Psoas muscle (tissue), 7 donors: ENCODE measurements at regions not wholly inside any gene's neighbourhood (a gene's known extent, or its start where the extent isn't known, plus 50 kb on each side); places are given as distances from the start of the nearest gene placed in this dataset.

ENCODE experiments used
- ATAC-seq, 4 donors: fragments of 200-7000 bp; cut with Tn5 transposase; one replicate each; pipeline ENCODE4 v1.9.1; 2020; ENCODE audit warnings: moderate library complexity in 3 of 4, mild to moderate bottlenecking in 2 of 4
- DNase-seq, 2 donors: peaks; one replicate each; pipeline ENCODE4 v3.0.0-alpha.2; 2020
- H3K27ac ChIP-seq: fragments of 200-600 bp; one replicate; pipeline ENCODE4 v1.8.0; 2022
- H3K27me3 ChIP-seq, 3 donors: fragments of 200-600 bp in 1 of 3; one replicate each; pipeline versions ENCODE4 v1.6.1 to v1.8.0; 2013 to 2022; ENCODE audit warnings: low read length in 2 of 3, mild to moderate bottlenecking in 2 of 3, moderate library complexity in 1 of 3; ENCODE audit not compliant: insufficient read depth in 3 of 3
- H3K36me3 ChIP-seq, 2 donors: fragments of 200-600 bp in 1 of 2; one replicate each; pipeline versions ENCODE4 v1.6.1 to v1.8.0; 2013 to 2022; ENCODE audit warnings: low read depth in 1 of 2, mild to moderate bottlenecking in 1 of 2, moderate library complexity in 1 of 2; ENCODE audit not compliant: insufficient read depth in 1 of 2
- H3K4me1 ChIP-seq: fragments of 200-600 bp; one replicate; pipeline ENCODE4 v1.8.0; 2022
- H3K4me3 ChIP-seq: fragments of 200-600 bp; one replicate; pipeline ENCODE4 v1.8.0; 2022; ENCODE audit warnings: mild to moderate bottlenecking
- H3K9me3 ChIP-seq: fragments of 200-600 bp; one replicate; pipeline ENCODE4 v1.8.0; 2022
- WGBS, 3 donors: extraction: QIAGEN DNeasy Blood & Tissue Kit; methylation state at CpG; one replicate each; pipeline versions ENCODE4 v1.1.6 to v1.1.7; 2013; 5-methylcytosine and 5-hydroxymethylcytosine counted together
- intact Hi-C, 2 donors: fragments of 100-400 bp; cut with DNase I; formaldehyde crosslinking; loops; one replicate each; pipeline versions ENCODE4 v1.11.0 to v1.14.2; 2022
- TF ChIP-seq, protein P1 (sequence below): fragments of 200-600 bp; IDR thresholded peaks from one replicate; pipeline ENCODE4 v1.8.0; 2022; ENCODE audit warnings: antibody characterized with exemption
- donor health status: healthy with polysubstance abuse.
- donor health status: DM: no; HTN: no; CAD: no; lungs with moderate emphysema.
- donor health status: Bipolar disorder and iron deficiency.
- donor health status: healthy.
- donor health status: DM: yes; HTN: yes; CAD: no.
- donor health status: DM: no; HTN: no; CAD: no.
- donor health status: DM: yes; HTN: yes; CAD: no.

DNA sequence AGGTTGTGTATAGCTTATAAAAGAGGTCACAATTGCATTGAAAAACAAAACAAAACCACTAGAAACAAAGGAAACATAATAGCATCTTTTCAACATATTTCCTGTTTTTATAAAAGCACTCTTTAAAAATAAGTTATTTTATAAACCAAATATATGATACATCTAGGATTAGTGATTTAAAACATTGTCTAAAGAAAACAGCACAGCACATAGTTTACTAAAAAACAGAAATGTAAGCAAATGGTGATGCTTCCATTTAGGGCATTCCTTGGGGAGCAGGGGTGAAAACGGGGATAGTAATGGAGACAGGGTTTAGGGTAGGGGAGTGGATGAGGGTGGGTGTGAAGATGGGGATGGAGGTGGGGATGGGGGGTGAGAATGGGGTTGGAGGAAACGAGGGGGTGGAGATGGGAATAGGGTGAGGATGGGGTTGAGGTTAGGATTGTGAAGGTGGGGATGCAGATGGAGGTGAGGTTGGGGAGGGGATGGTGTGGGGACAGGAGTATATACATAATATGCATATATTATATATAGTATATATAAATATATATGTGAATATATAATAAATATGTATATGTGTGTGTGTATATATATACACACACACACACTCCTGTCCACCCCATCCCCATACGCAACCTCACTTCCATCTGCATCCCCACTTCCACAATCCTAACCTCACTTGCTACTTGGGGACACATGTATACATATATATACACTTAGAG is 1519.5 kb downstream of the CDH11 start:
- H3K9me3 ChIP-seq = no peaks in the 10 kb centered on the region

DNA sequence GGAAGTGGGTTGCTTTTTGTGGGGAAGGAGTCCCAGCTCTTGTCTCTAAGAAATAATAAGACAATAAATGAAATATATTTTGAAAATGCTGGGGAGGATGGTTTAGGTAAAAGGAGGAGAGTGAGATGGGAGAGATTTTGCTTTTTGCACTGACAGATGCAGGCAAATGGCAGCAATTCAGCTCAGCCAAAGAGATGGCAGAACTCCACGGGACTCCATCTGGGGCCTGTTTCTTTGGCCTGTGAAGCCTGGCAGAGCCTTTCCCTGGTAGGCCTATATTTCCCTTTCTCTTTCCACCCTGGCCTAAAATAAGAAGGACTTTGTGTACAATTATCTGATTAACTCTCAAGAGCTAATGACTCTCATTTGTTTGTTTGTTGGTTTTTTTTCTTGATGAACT is 1525.1 kb downstream of the CDH11 start:
- Histone ChIP-seq H3K36me3 (no peaks in the 10 kb centered on the region), H3K4me3 (no peak overlapping the region), H3K27me3 (no peaks in the 10 kb centered on the region), H3K9me3 (no peaks in the 10 kb centered on the region), H3K27ac (no peak overlapping the region), H3K4me1 (no peaks in the 10 kb centered on the region)
- ATAC-seq (no peak), DNase-seq (no peak)
- 13 to 25% (median 22%) methylated on average over 1 of the region's 1 CpG for WGBS, 3 donors
- intact Hi-C loops = no loop called here
- TF ChIP-seq, protein P1, sequence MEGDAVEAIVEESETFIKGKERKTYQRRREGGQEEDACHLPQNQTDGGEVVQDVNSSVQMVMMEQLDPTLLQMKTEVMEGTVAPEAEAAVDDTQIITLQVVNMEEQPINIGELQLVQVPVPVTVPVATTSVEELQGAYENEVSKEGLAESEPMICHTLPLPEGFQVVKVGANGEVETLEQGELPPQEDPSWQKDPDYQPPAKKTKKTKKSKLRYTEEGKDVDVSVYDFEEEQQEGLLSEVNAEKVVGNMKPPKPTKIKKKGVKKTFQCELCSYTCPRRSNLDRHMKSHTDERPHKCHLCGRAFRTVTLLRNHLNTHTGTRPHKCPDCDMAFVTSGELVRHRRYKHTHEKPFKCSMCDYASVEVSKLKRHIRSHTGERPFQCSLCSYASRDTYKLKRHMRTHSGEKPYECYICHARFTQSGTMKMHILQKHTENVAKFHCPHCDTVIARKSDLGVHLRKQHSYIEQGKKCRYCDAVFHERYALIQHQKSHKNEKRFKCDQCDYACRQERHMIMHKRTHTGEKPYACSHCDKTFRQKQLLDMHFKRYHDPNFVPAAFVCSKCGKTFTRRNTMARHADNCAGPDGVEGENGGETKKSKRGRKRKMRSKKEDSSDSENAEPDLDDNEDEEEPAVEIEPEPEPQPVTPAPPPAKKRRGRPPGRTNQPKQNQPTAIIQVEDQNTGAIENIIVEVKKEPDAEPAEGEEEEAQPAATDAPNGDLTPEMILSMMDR = no peak

More for the DNA sequence above, 1519.5 kb downstream of the CDH11 start:
- DNase-seq = no peak
- Histone ChIP-seq H3K36me3 (no peaks in the 10 kb centered on the region), H3K4me3 (no peak overlapping the region), H3K27ac (no peak overlapping the region), H3K4me1 (no peaks in the 10 kb centered on the region), H3K27me3 (no peaks in the 10 kb centered on the region)
- no peak for ATAC-seq
- TF ChIP-seq, protein P1 = no peak
- WGBS, 3 donors = 62 to 72% (median 66%) methylated on average over 3 of the region's 3 CpGs
- intact Hi-C loops = no loop called here

- no peaks in the 10 kb centered on the region for H3K27me3 ChIP-seq
- intact Hi-C loops = no loop called here
- H3K36me3 ChIP-seq = no peaks in the 10 kb centered on the region
- DNase-seq (no peak), ATAC-seq (no peak)
- no peaks in the 10 kb centered on the region for H3K4me1 ChIP-seq
- no peak overlapping the region for H3K27ac ChIP-seq
- H3K4me3 ChIP-seq = no peak overlapping the region
- H3K9me3 ChIP-seq = no peaks in the 10 kb centered on the region
- TF ChIP-seq, protein P1 = no peak
- 75 to 83% (median 75%) methylated on average over 3 of the region's 3 CpGs for WGBS, 3 donors
These were observed 1529.0 kb downstream of the CDH11 start for GRCh38 chr16:63592852-63593251.

- H3K36me3 ChIP-seq = no peaks in the 10 kb centered on the region
- no peaks in the 10 kb centered on the region for H3K4me1 ChIP-seq
- WGBS, 3 donors = 34 to 52% (median 37%) methylated on average over 5 of the region's 5 CpGs
- DNase-seq (no peak), ATAC-seq (no peak)
- H3K4me3 ChIP-seq = no peak overlapping the region
- H3K9me3 ChIP-seq = no peaks in the 10 kb centered on the region
- no peak overlapping the region for H3K27ac ChIP-seq
- no peaks in the 10 kb centered on the region for H3K27me3 ChIP-seq
- TF ChIP-seq, protein P1 = no peak
- intact Hi-C loops = no loop called here
These were observed 1540.3 kb downstream of the CDH11 start for GRCh38 chr16:63581570-63581969.

DNA sequence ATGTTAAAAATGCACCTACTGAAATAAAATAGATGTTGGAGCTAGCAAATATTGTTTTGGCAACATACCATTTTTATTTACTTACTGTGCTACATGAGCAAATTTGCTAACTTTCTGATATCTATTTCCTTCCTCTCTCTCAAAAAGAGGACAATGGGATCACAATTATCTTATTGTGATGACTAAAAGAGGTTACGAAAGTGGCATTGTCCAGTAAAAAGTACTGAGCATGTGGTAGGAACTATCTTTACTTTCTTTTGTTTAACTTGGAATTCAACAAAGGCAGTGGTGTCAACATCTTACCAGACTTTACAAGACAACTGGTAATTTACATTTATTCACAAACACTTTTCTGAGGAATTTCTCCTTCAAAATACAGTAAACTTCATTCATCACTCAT is 1542.6 kb upstream of the CDH8 start:
- TF ChIP-seq, protein P1 = no peak
- Histone ChIP-seq H3K4me3 (no peak overlapping the region), H3K27me3 (no peaks in the 10 kb centered on the region), H3K36me3 (no peaks in the 10 kb centered on the region), H3K27ac (no peak overlapping the region), H3K4me1 (no peaks in the 10 kb centered on the region), H3K9me3 (no peaks in the 10 kb centered on the region)
- WGBS, 3 donors = 69 to 79% (median 73%) methylated on average over 1 of the region's 1 CpG
- intact Hi-C loops = no loop called here
- ATAC-seq (no peak), DNase-seq (no peak)
